LNCaP clone FGC (cell line): ENCODE measurements at regions not wholly inside any gene's neighbourhood (a gene's known extent, or its start where the extent isn't known, plus 50 kb on each side); places are given as distances from the start of the nearest gene placed in this dataset.

ENCODE experiments used
- DNase-seq: peaks from one replicate; pipeline ENCODE4 v3.0.0-alpha.2; 2011; ENCODE audit warnings: low read depth
- H3K4me3 ChIP-seq: 2 replicates; pipeline ENCODE4 v1.5.1; 2011; ENCODE audit warnings: mild to moderate bottlenecking, low read depth, low read length, control low read depth
- TF ChIP-seq, protein P1 (sequence below): IDR thresholded peaks from 2 replicates; pipeline ENCODE4 v1.5.1; 2012; ENCODE audit warnings: mild to moderate bottlenecking; ENCODE audit not compliant: control insufficient read depth, insufficient read depth; ENCODE audit errors: extremely low read depth

DNA sequence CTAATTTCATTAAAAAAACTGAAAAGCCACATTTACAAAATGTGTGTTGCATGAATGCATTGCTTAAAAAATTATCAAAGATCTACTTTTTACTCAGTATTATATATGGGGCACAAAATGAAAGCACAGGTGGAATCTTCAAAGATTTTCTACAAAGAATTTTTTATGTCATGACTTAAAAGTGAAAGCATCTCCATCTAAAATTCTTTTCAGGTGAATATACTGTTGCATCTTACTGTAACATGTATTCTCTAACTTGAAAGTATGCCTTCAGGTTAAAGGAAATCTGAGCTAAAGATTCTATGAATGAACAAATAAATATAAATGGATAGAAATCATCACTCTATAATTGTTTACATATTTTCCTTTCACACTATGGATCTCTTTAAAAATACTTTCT is 66.8 kb upstream of the WDR75 start:
- no peak for DNase-seq
- no peak overlapping the region for H3K4me3 ChIP-seq
- TF ChIP-seq, protein P1, sequence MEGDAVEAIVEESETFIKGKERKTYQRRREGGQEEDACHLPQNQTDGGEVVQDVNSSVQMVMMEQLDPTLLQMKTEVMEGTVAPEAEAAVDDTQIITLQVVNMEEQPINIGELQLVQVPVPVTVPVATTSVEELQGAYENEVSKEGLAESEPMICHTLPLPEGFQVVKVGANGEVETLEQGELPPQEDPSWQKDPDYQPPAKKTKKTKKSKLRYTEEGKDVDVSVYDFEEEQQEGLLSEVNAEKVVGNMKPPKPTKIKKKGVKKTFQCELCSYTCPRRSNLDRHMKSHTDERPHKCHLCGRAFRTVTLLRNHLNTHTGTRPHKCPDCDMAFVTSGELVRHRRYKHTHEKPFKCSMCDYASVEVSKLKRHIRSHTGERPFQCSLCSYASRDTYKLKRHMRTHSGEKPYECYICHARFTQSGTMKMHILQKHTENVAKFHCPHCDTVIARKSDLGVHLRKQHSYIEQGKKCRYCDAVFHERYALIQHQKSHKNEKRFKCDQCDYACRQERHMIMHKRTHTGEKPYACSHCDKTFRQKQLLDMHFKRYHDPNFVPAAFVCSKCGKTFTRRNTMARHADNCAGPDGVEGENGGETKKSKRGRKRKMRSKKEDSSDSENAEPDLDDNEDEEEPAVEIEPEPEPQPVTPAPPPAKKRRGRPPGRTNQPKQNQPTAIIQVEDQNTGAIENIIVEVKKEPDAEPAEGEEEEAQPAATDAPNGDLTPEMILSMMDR = no peak

DNA sequence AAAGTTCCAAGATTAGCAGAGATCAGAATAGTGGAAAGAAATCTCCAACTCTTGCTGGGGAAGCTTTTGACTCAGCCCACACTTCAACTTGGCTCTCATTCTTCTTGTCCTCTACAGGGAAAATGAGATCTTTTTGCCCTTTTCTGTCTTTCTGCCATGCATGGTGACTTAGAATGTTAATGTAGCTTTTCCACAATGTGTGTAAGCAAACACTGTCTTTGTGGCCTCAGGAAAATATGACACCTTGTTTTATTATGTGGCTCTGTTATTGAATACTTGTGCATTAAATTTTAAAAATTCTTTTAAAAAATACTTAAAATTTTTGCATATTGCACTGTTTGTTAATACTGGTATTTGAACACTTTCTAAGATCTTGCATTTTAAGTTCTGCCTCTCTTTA is 65.4 kb upstream of the WDR75 start:
- DNase-seq = no peak
- TF ChIP-seq, protein P1 = no peak

GRCh38 chr2:189379287-189379630 is 62.0 kb upstream of the WDR75 start:
- DNase-seq = no peak
- no peak overlapping the region for H3K4me3 ChIP-seq

More for the DNA sequence above, 65.4 kb upstream of the WDR75 start:
- H3K4me3 ChIP-seq = no peak overlapping the region

DNA sequence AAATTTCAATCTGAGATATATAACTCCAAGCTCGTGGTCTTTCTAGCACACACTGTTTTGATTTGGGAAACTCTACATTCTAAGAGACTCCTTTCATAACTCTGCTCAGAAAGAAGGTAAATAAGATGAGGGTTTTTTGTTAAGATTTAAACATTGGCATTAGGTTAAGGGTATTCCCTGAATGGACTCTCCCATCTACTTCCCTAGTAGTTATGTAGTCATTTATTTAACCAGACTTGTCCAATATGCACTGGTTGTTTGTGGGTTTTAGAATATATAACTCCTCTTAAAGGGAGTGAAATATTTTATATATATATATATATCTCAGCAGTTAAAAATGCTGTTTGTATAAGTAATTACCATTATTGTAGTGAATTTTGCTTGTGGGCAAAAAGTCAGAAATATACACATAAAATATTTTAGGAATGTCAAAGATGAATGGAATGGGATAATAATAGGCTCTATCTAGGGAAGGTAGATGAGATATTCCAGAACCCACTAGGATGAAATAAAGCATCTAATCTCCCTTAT is 61.5 kb upstream of the WDR75 start:
- DNase-seq = no peak
- TF ChIP-seq, protein P1 = no peak
- no peak overlapping the region for H3K4me3 ChIP-seq

More at GRCh38 chr2:189379287-189379630, 62.0 kb upstream of the WDR75 start:
- TF ChIP-seq, protein P1 = no peak

GRCh38 chr2:189382668-189383067 is 58.6 kb upstream of the WDR75 start:
- DNase-seq = no peak
- TF ChIP-seq, protein P1 = no peak
- no peak overlapping the region for H3K4me3 ChIP-seq

GRCh38 chr2:189386741-189387140 is 54.5 kb upstream of the WDR75 start:
- DNase-seq = no peak
- no peak overlapping the region for H3K4me3 ChIP-seq
- TF ChIP-seq, protein P1 = no peak

DNA sequence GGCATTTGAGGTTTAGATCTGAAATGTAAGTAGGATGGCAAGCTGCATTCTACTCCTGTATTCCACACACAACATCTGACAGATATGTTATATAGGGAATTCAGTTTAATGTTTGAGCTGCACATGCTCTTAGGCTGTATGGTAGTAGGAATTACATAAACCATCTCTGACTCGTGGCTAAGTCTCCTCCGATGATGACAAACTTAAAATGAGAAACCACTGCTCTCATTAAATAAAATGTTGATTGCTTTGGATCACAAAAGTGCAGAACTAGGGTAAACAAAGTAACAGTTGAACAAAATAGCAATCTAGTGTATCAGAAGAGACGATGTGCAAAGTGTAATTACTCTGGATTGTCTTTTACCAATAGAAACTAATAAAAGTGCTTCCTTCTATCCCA is 50.1 kb upstream of the WDR75 start:
- DNase-seq = no peak
- TF ChIP-seq, protein P1 = no peak
- no peak overlapping the region for H3K4me3 ChIP-seq
